AG04449 (cell line): ENCODE measurements at regions not wholly inside any gene's neighbourhood (a gene's known extent, or its start where the extent isn't known, plus 50 kb on each side); places are given as distances from the start of the nearest gene placed in this dataset.

ENCODE experiments used
- CTCF ChIA-PET: fragments of 350-600 bp; formaldehyde crosslinking; extraction: SDS; loops from one replicate; lab custom pipeline; 2021; ENCODE audit warnings: antibody characterized with exemption; lab: Yijun Ruan, JAX
- POLR2A ChIA-PET: fragments of 400-600, 350-600 bp; formaldehyde crosslinking; extraction: SDS; loops from one replicate; lab custom pipeline; 2020; ENCODE audit warnings: antibody characterized with exemption, inconsistent platforms; lab: Yijun Ruan, JAX
- DNase-seq: peaks from one replicate; pipeline ENCODE4 v3.0.0-alpha.2; 2010; ENCODE audit warnings: low read depth, low spot score
- H3K4me3 ChIP-seq: 2 replicates; pipeline ENCODE4 v1.5.1; 2011; ENCODE audit warnings: low read depth, mild to moderate bottlenecking, control low read depth, low read length
- TF ChIP-seq, protein P1 (sequence below): IDR thresholded peaks from one replicate; pipeline ENCODE4 v1.5.1; 2011; ENCODE audit warnings: mild to moderate bottlenecking, moderate library complexity, low read length, control low read depth, inconsistent platforms; ENCODE audit not compliant: insufficient read depth; ENCODE audit errors: missing control alignments

GRCh38 chr1:67574221-67574620, 110.8 kb upstream of the GADD45A start:
- TF ChIP-seq, protein P1, sequence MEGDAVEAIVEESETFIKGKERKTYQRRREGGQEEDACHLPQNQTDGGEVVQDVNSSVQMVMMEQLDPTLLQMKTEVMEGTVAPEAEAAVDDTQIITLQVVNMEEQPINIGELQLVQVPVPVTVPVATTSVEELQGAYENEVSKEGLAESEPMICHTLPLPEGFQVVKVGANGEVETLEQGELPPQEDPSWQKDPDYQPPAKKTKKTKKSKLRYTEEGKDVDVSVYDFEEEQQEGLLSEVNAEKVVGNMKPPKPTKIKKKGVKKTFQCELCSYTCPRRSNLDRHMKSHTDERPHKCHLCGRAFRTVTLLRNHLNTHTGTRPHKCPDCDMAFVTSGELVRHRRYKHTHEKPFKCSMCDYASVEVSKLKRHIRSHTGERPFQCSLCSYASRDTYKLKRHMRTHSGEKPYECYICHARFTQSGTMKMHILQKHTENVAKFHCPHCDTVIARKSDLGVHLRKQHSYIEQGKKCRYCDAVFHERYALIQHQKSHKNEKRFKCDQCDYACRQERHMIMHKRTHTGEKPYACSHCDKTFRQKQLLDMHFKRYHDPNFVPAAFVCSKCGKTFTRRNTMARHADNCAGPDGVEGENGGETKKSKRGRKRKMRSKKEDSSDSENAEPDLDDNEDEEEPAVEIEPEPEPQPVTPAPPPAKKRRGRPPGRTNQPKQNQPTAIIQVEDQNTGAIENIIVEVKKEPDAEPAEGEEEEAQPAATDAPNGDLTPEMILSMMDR: no peak
- no peak overlapping the region for H3K4me3 ChIP-seq
- ChIA-PET POLR2A (no interaction called here), CTCF (interaction anchor here (0.6 to 8.1 kb wide), 5 partner anchors 8 to 109 kb away, joined by 3 to 128 read pairs (median 3); no protein-coding TSS in a partner anchor)
- DNase-seq: no peak

DNA sequence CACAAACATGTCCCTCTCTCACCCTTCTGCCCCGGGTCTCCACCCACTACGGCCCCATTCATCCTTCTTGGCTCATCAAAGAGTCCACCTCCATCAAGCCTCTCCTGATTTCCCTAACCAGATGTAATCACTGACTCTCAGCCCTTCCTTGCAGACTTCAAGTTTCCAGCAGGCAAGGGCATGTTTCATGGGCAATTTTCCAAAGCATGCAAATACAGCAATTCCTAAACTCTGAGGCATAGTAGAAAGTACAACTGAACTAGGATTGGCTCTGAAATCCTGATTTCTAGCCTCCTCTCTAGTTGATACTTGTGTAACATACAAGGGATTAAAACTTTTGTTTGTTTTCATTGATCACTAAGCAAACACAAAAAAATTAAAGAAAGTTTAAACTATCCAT, 109.1 kb upstream of the GADD45A start:
- DNase-seq: peak; percentile 64
- ChIA-PET POLR2A (no interaction called here), CTCF (interaction anchor here (0.9 kb wide), 1 partner anchor 185 kb away, joined by 3 read pairs; no protein-coding TSS in a partner anchor)
- H3K4me3 ChIP-seq: no peak overlapping the region
- TF ChIP-seq, protein P1: no peak

DNA sequence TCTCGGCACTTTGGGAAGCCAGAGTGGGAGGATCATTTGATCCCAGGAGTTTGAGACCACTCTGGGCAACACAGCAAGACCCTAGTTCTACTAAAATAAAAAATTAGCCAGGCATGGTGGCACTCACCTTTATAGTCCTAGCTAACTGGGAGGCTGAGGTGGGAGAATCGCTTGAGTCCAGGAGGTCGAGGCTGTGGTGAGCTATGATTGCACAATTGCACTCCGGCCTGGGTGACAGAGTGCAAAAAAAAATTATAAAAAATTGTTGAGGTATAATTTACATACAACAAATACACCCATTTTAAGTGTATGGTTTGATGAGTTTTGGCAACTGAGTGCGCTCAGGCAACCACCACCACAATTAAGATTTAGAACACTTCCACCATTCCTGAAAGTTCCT, 108.5 kb upstream of the GADD45A start:
- TF ChIP-seq, protein P1: no peak
- DNase-seq: no peak
- CTCF ChIA-PET: no interaction called here
- no peak overlapping the region for H3K4me3 ChIP-seq
- POLR2A ChIA-PET: no interaction called here

DNA sequence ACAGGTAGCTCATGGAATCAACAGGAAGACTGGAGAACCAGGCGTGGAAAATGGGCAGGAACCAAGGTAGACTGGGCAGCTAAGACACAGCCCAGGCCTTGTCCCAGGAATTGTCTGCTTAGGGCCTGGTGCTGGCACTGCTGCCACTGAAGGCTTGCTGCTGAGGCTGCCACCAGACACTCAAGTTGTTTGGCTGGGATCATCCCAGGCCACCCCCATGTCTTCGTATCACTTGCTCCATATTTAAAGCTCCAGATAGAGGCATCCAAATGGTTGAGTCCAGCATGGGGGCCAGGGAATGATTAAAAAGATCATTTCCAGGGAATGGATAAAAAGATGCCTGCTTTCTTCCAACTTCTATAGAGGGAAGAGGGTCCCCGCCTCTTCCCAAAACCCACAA, 107.4 kb upstream of the GADD45A start:
- ChIA-PET CTCF (interaction anchor here (0.9 to 1.6 kb wide), 3 partner anchors 8 to 188 kb away, joined by 3 to 8 read pairs (median 3); no protein-coding TSS in a partner anchor), POLR2A (no interaction called here)
- TF ChIP-seq, protein P1: no peak
- no peak overlapping the region for H3K4me3 ChIP-seq
- DNase-seq: no peak

- POLR2A ChIA-PET: no interaction called here
- H3K4me3 ChIP-seq: no peak overlapping the region
- TF ChIP-seq, protein P1: no peak
- CTCF ChIA-PET: interaction anchor here (1.6 kb wide), 2 partner anchors 9 to 17 kb away, joined by 3 to 8 read pairs; no protein-coding TSS in a partner anchor
- DNase-seq: no peak
These were observed 106.5 kb upstream of the GADD45A start for GRCh38 chr1:67578397-67579020.

GRCh38 chr1:67579623-67580394, 105.2 kb upstream of the GADD45A start:
- ChIA-PET CTCF (interaction anchor here (0.9 to 1.1 kb wide), 2 partner anchors 9 to 15 kb away, joined by 3 to 4 read pairs; no protein-coding TSS in a partner anchor), POLR2A (no interaction called here)
- no peak overlapping the region for H3K4me3 ChIP-seq
- TF ChIP-seq, protein P1: no peak
- no peak for DNase-seq
